ENCODE measurements at regions not wholly inside any gene's neighbourhood (a gene's known extent, or its start where the extent isn't known, plus 50 kb on each side); places are given as distances from the start of the nearest gene placed in this dataset.

DNA sequence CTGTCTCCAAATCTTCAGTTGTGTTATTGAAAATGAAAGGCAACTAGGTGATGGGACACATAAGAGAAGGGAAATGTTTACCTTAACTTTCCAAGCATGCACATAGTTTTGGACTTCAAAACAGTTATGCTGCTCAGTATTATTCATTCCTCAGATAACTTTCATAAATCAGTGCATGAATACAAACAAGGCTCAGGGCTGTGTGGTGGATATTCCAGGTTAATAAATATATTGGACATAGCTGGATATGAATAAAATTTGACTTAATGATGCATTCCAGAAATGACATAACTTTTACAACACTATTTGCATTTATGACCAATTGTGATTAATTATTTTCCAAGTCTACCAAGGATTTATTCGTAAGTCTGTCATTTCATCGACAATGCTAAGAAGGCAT lies 301.2 kb upstream of the ZNF804A start:
- CTCF ChIA-PET, result no interaction called here
- no TSS peak for BruUV-seq (replicated peaks)
- no peak for ATAC-seq

More for the DNA sequence above, 301.2 kb upstream of the ZNF804A start:
- Histone ChIP-seq H2AFZ (ENCODE audit: low read depth, low read length, poor library complexity, severe bottlenecking) (no peak overlapping the region), H3K4me3 (replicated peaks in 1 of 2; ENCODE audit: low read depth in 1 of 2, low read length in 2 of 2) (no peak overlapping the region), H3K36me3 (ENCODE audit: control insufficient read depth in 1 of 2, insufficient read depth in 2 of 2, low read length in 2 of 2) (no peaks in the 10 kb centered on the region), H4K20me1 (ENCODE audit: insufficient read depth) (no peaks in the 10 kb centered on the region), H3K27me3 (ENCODE audit: insufficient read depth, low read length) (no peaks in the 10 kb centered on the region), H3K79me2 (ENCODE audit: insufficient read depth, low read length) (no peaks in the 10 kb centered on the region), H3K4me1 (ENCODE audit: control insufficient read depth in 1 of 2, insufficient read depth in 2 of 2, low read length in 2 of 2) (no peaks in the 10 kb centered on the region), H3K27ac (ENCODE audit: low read depth, low read length) (no peak overlapping the region), H3K9me3 (ENCODE audit: control insufficient read depth in 1 of 2, insufficient read depth in 1 of 2, low read depth in 1 of 2, low read length in 2 of 2) (no peaks in the 10 kb centered on the region), H3K4me2 (ENCODE audit: low read length) (no peak overlapping the region), H3K9ac (ENCODE audit: low read length) (no peak overlapping the region), H3K9me2 (ENCODE audit: insufficient read depth) (0 out of 2 replicates have a peak, but pooled peaks cover 3% of the 10 kb centered on the region)
- POLR2A ChIA-PET, result no interaction called here
- DNase-seq (ENCODE audit: low read depth, low spot score), result no peak
- RAD21 ChIA-PET (ENCODE audit: low non-redundant PET in 1 of 2, low total read pairs in 2 of 2, uncharacterized antibody in 2 of 2, unreplicated experiment in 2 of 2), result no interaction called here
- no peak for TF ChIP-seq EGR1 (IDR thresholded peaks at IDR 0.05; ENCODE audit: low read depth)
- no peak for TF ChIP-seq POLR2AphosphoS5 (IDR thresholded peaks at IDR 0.05; ENCODE audit: low read depth, low read length)
- TF ChIP-seq REST (IDR thresholded peaks at IDR 0.05; ENCODE audit: low read depth), result no peak
- no peak for TF ChIP-seq ZNF274 (IDR thresholded peaks at IDR 0.05; ENCODE audit: low read depth, low read length)
- no peak for TF ChIP-seq SP1 (IDR thresholded peaks at IDR 0.05; ENCODE audit: low read depth)
- no peak for TF ChIP-seq CTCF (IDR thresholded peaks at IDR 0.05 in 2 of 3, conservative IDR thresholded peaks at IDR 0.05 in 1 of 3; ENCODE audit: borderline replicate concordance in 1 of 3, insufficient read depth in 1 of 3, low read depth in 2 of 3, low read length in 2 of 3)
- no peak for TF ChIP-seq CBX3 (IDR thresholded peaks at IDR 0.05; ENCODE audit: low read depth)
- no peak for TF ChIP-seq RAD21 (IDR thresholded peaks at IDR 0.05; ENCODE audit: low read depth)
- TF ChIP-seq, protein P1, sequence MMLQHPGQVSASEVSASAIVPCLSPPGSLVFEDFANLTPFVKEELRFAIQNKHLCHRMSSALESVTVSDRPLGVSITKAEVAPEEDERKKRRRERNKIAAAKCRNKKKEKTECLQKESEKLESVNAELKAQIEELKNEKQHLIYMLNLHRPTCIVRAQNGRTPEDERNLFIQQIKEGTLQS (IDR thresholded peaks at IDR 0.05), result no peak
- no peak for TF ChIP-seq YY1 (IDR thresholded peaks at IDR 0.05; ENCODE audit: extremely low read depth, insufficient replicate concordance, low read depth, low read length)
- TF ChIP-seq EZH2phosphoT487 (IDR thresholded peaks at IDR 0.05; ENCODE audit: borderline replicate concordance), result no peak
- intact Hi-C loops (cut with micrococcal nuclease), result no loop called here
